HL-60 (cell line): ENCODE measurements at regions not wholly inside any gene's neighbourhood (a gene's known extent, or its start where the extent isn't known, plus 50 kb on each side); places are given as distances from the start of the nearest gene placed in this dataset.

Source experiments
- CTCF ChIP-seq: IDR thresholded peaks from one replicate; pipeline ENCODE4 v1.5.1; 2011; ENCODE audit warnings: low read length, control low read depth, inconsistent platforms; ENCODE audit not compliant: insufficient read depth
- GABPA ChIP-seq: IDR thresholded peaks from 2 replicates; pipeline ENCODE4 v1.6.1; 2012; ENCODE audit warnings: low read depth
- POLR2AphosphoS5 ChIP-seq: IDR thresholded peaks from 2 replicates; pipeline ENCODE4 v1.6.1; 2012; ENCODE audit warnings: low read depth
- REST ChIP-seq: IDR thresholded peaks from 2 replicates; pipeline ENCODE4 v1.6.1; 2012; ENCODE audit warnings: low read depth; ENCODE audit not compliant: insufficient replicate concordance
- SPI1 ChIP-seq: IDR thresholded peaks from 2 replicates; pipeline ENCODE4 v1.6.1; 2012; ENCODE audit warnings: low read depth, mild to moderate bottlenecking, borderline replicate concordance

GRCh38 chr2:18272148-18272494 lies 288.3 kb downstream of the RDH14 start:
- TF ChIP-seq CTCF: no peak
- TF ChIP-seq REST: no peak
- TF ChIP-seq SPI1: no peak
- TF ChIP-seq POLR2AphosphoS5: no peak
- TF ChIP-seq GABPA: no peak
